WTC11 (cell line): ENCODE measurements at regions not wholly inside any gene's neighbourhood (a gene's known extent, or its start where the extent isn't known, plus 50 kb on each side); places are given as distances from the start of the nearest gene placed in this dataset.

Experiments
- ATAC-seq: fragments of 200-7000 bp; cut with Tn5 transposase; 2 replicates; pipeline ENCODE4 v1.10.0; 2021; ENCODE audit warnings: mild to moderate bottlenecking, moderate library complexity
- CTCF ChIA-PET: fragments of 300-600 bp; sonication (Branson Sonifier 250); formaldehyde crosslinking; loops from one replicate; lab custom pipeline; 2021; ENCODE audit warnings: antibody characterized with exemption; lab: Charles Lee
- POLR2A ChIA-PET: fragments of 350-600 bp; sonication (Branson Sonifier 250); formaldehyde crosslinking; loops from one replicate; lab custom pipeline; 2021; ENCODE audit warnings: antibody characterized with exemption; lab: Charles Lee
- DNase-seq: peaks from one replicate; pipeline ENCODE4 v3.0.0; 2021; ENCODE audit warnings: low spot score
- H3K27ac Mint-ChIP-seq: 2 replicates; pipeline ENCODE4 v1.8.0; 2021; ENCODE audit warnings: mixed read lengths
- H3K27me3 Mint-ChIP-seq: 2 replicates; pipeline ENCODE4 v1.8.0; 2021; ENCODE audit warnings: low read depth, mild to moderate bottlenecking, moderate library complexity, mixed read lengths
- H3K36me3 Mint-ChIP-seq: 2 replicates; pipeline ENCODE4 v1.8.0; 2021; ENCODE audit warnings: mixed read lengths
- H3K4me1 Mint-ChIP-seq: 2 replicates; pipeline ENCODE4 v1.8.0; 2022; ENCODE audit warnings: mixed read lengths
- H3K4me3 Mint-ChIP-seq: 2 replicates; pipeline ENCODE4 v1.8.0; 2021; ENCODE audit warnings: mild to moderate bottlenecking, moderate library complexity, mixed read lengths
- H3K9me3 Mint-ChIP-seq: 2 replicates; pipeline ENCODE4 v1.8.0; 2021; ENCODE audit warnings: mixed read lengths
- CREM ChIP-seq: sonication (generic); formaldehyde crosslinking; IDR thresholded peaks from 2 replicates; pipeline ENCODE4 v1.8.1; 2022; ENCODE audit warnings: mild to moderate bottlenecking, missing genetic modification reagents, moderate library complexity
- GRHL2 ChIP-seq: fragments of 250-450 bp; sonication (Bioruptor Pico); IDR thresholded peaks from 2 replicates; pipeline ENCODE4 v1.8.0; 2022; ENCODE audit warnings: mild to moderate bottlenecking, moderate library complexity; ENCODE audit not compliant: insufficient replicate concordance, severe bottlenecking
- MXD4 ChIP-seq: fragments of 250-450 bp; sonication (Bioruptor Pico); IDR thresholded peaks from 2 replicates; pipeline ENCODE4 v1.8.0; 2021; ENCODE audit warnings: mild to moderate bottlenecking, moderate library complexity, borderline replicate concordance
- NFE2L1 ChIP-seq: sonication (generic); formaldehyde crosslinking; IDR thresholded peaks from 2 replicates; pipeline ENCODE4 v1.8.1; 2023; ENCODE audit warnings: missing genetic modification reagents
- NFYB ChIP-seq: sonication (generic); formaldehyde crosslinking; conservative IDR thresholded peaks from 2 replicates; pipeline ENCODE4 v1.8.0; 2022; ENCODE audit warnings: low read depth, missing genetic modification reagents
- NR1H2 ChIP-seq: sonication (generic); formaldehyde crosslinking; IDR thresholded peaks from 2 replicates; pipeline ENCODE4 v1.9.0; 2021; ENCODE audit warnings: mild to moderate bottlenecking, moderate library complexity, missing genetic modification reagents
- PRRX2 ChIP-seq: fragments of 250-450 bp; sonication (Bioruptor Pico); IDR thresholded peaks from 2 replicates; pipeline ENCODE4 v1.8.0; 2021; ENCODE audit warnings: mild to moderate bottlenecking
- RORB ChIP-seq: fragments of 250-450 bp; sonication (Bioruptor Pico); IDR thresholded peaks from 2 replicates; pipeline ENCODE4 v1.9.0; 2021; ENCODE audit warnings: mild to moderate bottlenecking
- SMAD3 ChIP-seq: sonication (generic); formaldehyde crosslinking; IDR thresholded peaks from 2 replicates; pipeline ENCODE4 v1.8.0; 2022; ENCODE audit warnings: missing genetic modification reagents, mild to moderate bottlenecking, borderline replicate concordance
- SMAD4 ChIP-seq: sonication (generic); formaldehyde crosslinking; IDR thresholded peaks from 2 replicates; pipeline ENCODE4 v1.8.0; 2022; ENCODE audit warnings: mild to moderate bottlenecking, missing genetic modification reagents
- TEAD1 ChIP-seq: sonication (generic); formaldehyde crosslinking; IDR thresholded peaks from 2 replicates; pipeline ENCODE4 v1.8.0; 2022; ENCODE audit warnings: mild to moderate bottlenecking, missing genetic modification reagents
- TP53 ChIP-seq: sonication (generic); formaldehyde crosslinking; IDR thresholded peaks from 2 replicates; pipeline ENCODE4 v1.8.1; 2023; ENCODE audit warnings: mild to moderate bottlenecking, missing genetic modification reagents
- ZBTB21 ChIP-seq: sonication (generic); formaldehyde crosslinking; IDR thresholded peaks from 2 replicates; pipeline ENCODE4 v1.8.1; 2023; ENCODE audit warnings: mild to moderate bottlenecking, missing genetic modification reagents, borderline replicate concordance
- ZNF232 ChIP-seq: sonication (generic); formaldehyde crosslinking; IDR thresholded peaks from 2 replicates; pipeline ENCODE4 v1.8.0; 2022; ENCODE audit warnings: mild to moderate bottlenecking, missing genetic modification reagents
- ZNF317 ChIP-seq: sonication (generic); formaldehyde crosslinking; IDR thresholded peaks from 2 replicates; pipeline ENCODE4 v1.8.1; 2023; ENCODE audit warnings: low read depth, mild to moderate bottlenecking, moderate library complexity, missing genetic modification reagents, borderline replicate concordance
- ZNF396 ChIP-seq: fragments of 250-450 bp; sonication (Bioruptor Pico); IDR thresholded peaks from 2 replicates; pipeline ENCODE4 v1.8.0; 2021; ENCODE audit warnings: mild to moderate bottlenecking, moderate library complexity, borderline replicate concordance
- ZNF416 ChIP-seq: fragments of 250-450 bp; sonication (Bioruptor Pico); IDR thresholded peaks from 2 replicates; pipeline ENCODE4 v1.9.0; 2021; ENCODE audit warnings: mild to moderate bottlenecking, inconsistent platforms
- ZNF423 ChIP-seq: fragments of 250-450 bp; sonication (Bioruptor Pico); IDR thresholded peaks from 2 replicates; pipeline ENCODE4 v2.1.2; 2022; ENCODE audit warnings: mild to moderate bottlenecking, moderate library complexity
- TF ChIP-seq, protein P1 (sequence below): sonication (generic); formaldehyde crosslinking; IDR thresholded peaks from 2 replicates; pipeline ENCODE4 v1.8.1; 2023; ENCODE audit warnings: mild to moderate bottlenecking, missing genetic modification reagents, borderline replicate concordance
- TF ChIP-seq, protein P2 (sequence below): sonication (generic); formaldehyde crosslinking; IDR thresholded peaks from 2 replicates; pipeline ENCODE4 v1.8.0; 2022; ENCODE audit warnings: mild to moderate bottlenecking, missing genetic modification reagents
- TF ChIP-seq, protein P3 (sequence below): sonication (generic); formaldehyde crosslinking; IDR thresholded peaks from 2 replicates; pipeline ENCODE4 v1.8.0; 2022; ENCODE audit warnings: mild to moderate bottlenecking, missing genetic modification reagents

DNA sequence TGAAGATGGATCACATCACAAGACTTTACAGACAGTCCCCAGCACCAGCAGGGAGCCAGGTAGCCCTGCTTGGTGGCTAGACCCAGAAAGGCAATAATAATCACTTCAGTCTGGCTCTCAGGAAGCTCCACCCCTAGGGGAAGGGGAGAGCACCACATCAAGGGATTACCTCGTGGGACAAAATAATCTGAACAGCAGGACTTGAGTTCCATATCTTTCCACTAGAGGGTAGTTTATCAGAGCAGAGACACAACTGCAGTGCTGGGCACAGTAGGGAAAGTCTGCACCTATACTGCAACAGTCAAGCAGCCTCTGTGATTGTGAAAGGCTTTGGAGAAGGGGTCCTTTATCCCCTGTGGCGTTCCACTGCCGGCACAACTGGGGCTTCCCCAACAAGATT, 547.0 kb upstream of the POU3F4 start:
- peak; percentile 93 for ATAC-seq
- Mint-ChIP-seq H3K9me3 (no peaks in the 10 kb centered on the region), H3K4me3 (no peak overlapping the region), H3K27me3 (no peaks in the 10 kb centered on the region), H3K27ac (no peak overlapping the region), H3K36me3 (no peaks in the 10 kb centered on the region), H3K4me1 (peaks cover 4% of the 10 kb centered on the region; the same call in 1 of the 2 replicates)
- ChIA-PET POLR2A (no interaction called here), CTCF (interaction anchor here (0.6 to 2.1 kb wide), 2 partner anchors 743 to 810 kb away, joined by 3 to 6 read pairs; no protein-coding TSS in a partner anchor)
- TF ChIP-seq PRRX2: no peak
- TF ChIP-seq GRHL2: no peak
- no peak for TF ChIP-seq CREM (CRISPR knock-in tag)
- no peak for TF ChIP-seq ZNF423 (CRISPR knock-in tag)
- no peak for TF ChIP-seq SMAD3 (CRISPR knock-in tag)
- no peak for TF ChIP-seq NFE2L1 (CRISPR knock-in tag)
- TF ChIP-seq ZNF396 (CRISPR knock-in tag): no peak
- TF ChIP-seq, protein P1, sequence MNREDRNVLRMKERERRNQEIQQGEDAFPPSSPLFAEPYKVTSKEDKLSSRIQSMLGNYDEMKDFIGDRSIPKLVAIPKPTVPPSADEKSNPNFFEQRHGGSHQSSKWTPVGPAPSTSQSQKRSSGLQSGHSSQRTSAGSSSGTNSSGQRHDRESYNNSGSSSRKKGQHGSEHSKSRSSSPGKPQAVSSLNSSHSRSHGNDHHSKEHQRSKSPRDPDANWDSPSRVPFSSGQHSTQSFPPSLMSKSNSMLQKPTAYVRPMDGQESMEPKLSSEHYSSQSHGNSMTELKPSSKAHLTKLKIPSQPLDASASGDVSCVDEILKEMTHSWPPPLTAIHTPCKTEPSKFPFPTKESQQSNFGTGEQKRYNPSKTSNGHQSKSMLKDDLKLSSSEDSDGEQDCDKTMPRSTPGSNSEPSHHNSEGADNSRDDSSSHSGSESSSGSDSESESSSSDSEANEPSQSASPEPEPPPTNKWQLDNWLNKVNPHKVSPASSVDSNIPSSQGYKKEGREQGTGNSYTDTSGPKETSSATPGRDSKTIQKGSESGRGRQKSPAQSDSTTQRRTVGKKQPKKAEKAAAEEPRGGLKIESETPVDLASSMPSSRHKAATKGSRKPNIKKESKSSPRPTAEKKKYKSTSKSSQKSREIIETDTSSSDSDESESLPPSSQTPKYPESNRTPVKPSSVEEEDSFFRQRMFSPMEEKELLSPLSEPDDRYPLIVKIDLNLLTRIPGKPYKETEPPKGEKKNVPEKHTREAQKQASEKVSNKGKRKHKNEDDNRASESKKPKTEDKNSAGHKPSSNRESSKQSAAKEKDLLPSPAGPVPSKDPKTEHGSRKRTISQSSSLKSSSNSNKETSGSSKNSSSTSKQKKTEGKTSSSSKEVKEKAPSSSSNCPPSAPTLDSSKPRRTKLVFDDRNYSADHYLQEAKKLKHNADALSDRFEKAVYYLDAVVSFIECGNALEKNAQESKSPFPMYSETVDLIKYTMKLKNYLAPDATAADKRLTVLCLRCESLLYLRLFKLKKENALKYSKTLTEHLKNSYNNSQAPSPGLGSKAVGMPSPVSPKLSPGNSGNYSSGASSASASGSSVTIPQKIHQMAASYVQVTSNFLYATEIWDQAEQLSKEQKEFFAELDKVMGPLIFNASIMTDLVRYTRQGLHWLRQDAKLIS (CRISPR knock-in tag): no peak
- DNase-seq: peak; percentile 11

DNA sequence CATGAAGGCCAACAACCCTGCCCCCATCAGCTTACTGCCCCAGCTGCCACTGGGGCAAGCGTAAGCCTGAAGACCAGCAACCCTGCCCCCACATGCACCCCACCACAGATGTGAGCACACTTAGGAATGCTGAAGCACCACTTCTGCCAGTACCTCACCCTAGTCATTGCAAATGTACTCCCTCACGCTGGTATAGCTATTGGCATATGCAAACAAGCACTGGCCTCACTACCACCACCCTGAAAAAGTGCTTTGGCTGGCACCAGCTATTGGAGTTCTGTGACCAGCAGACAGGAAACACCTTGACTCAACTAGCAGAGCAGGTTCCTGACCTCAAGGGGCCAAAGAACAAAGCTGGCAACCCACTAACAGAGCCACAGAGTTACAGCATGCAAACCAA, 534.4 kb upstream of the POU3F4 start:
- no peak overlapping the region for H3K4me3 Mint-ChIP-seq

DNA sequence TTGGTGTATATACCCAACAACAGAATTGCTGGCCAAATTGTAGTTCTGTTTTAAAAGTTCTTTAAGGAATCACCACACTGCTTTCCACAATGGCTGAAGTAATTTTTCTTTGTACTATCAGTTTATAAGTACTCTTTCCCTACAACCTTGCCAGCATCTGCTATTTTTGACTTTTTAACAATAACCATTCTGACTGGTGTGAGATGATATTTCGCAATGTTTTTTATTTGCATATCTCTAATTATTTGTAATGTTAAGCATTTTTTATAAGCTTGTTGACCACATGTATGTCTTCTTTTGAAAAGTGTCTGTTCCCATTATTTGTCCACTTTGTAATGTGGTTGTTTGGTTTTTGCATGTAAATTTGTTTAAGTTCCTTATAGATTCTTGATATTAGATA, 509.9 kb upstream of the POU3F4 start:
- Mint-ChIP-seq H3K4me1 (no peaks in the 10 kb centered on the region), H3K4me3 (no peak overlapping the region), H3K9me3 (peaks cover 6% of the 10 kb centered on the region), H3K36me3 (peaks cover 3% of the 10 kb centered on the region; the same call in 1 of the 2 replicates), H3K27me3 (no peaks in the 10 kb centered on the region)
- CTCF ChIA-PET: no interaction called here
- no peak for ATAC-seq
- POLR2A ChIA-PET: no interaction called here
- TF ChIP-seq, protein P2, sequence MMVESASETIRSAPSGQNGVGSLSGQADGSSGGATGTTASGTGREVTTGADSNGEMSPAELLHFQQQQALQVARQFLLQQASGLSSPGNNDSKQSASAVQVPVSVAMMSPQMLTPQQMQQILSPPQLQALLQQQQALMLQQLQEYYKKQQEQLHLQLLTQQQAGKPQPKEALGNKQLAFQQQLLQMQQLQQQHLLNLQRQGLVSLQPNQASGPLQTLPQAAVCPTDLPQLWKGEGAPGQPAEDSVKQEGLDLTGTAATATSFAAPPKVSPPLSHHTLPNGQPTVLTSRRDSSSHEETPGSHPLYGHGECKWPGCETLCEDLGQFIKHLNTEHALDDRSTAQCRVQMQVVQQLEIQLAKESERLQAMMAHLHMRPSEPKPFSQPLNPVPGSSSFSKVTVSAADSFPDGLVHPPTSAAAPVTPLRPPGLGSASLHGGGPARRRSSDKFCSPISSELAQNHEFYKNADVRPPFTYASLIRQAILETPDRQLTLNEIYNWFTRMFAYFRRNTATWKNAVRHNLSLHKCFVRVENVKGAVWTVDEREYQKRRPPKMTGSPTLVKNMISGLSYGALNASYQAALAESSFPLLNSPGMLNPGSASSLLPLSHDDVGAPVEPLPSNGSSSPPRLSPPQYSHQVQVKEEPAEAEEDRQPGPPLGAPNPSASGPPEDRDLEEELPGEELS (CRISPR knock-in tag): no peak
- TF ChIP-seq MXD4 (CRISPR knock-in tag): no peak
- TF ChIP-seq, protein P3, sequence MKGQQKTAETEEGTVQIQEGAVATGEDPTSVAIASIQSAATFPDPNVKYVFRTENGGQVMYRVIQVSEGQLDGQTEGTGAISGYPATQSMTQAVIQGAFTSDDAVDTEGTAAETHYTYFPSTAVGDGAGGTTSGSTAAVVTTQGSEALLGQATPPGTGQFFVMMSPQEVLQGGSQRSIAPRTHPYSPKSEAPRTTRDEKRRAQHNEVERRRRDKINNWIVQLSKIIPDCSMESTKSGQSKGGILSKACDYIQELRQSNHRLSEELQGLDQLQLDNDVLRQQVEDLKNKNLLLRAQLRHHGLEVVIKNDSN (CRISPR knock-in tag): no peak
- TF ChIP-seq ZBTB21 (CRISPR knock-in tag): no peak
- TF ChIP-seq ZNF317 (CRISPR knock-in tag): no peak
- TF ChIP-seq, all 79 proteins: peak for 0
- DNase-seq: no peak
- H3K27ac Mint-ChIP-seq: no peak overlapping the region

More for the DNA sequence above, 534.4 kb upstream of the POU3F4 start:
- ChIA-PET CTCF (no interaction called here), POLR2A (no interaction called here)
- H3K27me3 Mint-ChIP-seq: peaks cover 3% of the 10 kb centered on the region; the same call in 1 of the 2 replicates
- TF ChIP-seq ZNF232 (CRISPR knock-in tag) (no peak), TEAD1 (CRISPR knock-in tag) (no peak), MXD4 (CRISPR knock-in tag) (no peak), ZNF416 (CRISPR knock-in tag) (no peak), RORB (CRISPR knock-in tag) (no peak), SMAD3 (CRISPR knock-in tag) (no peak), NR1H2 (CRISPR knock-in tag) (no peak), NFYB (CRISPR knock-in tag) (no peak), TP53 (CRISPR knock-in tag) (no peak), CREM (CRISPR knock-in tag) (no peak), SMAD4 (CRISPR knock-in tag) (no peak)
- ATAC-seq (peak; percentile 43), DNase-seq (no peak)
- peaks cover 2% of the 10 kb centered on the region; the same call in 1 of the 2 replicates for H3K36me3 Mint-ChIP-seq
- peaks cover 20% of the 10 kb centered on the region for H3K4me1 Mint-ChIP-seq
- H3K9me3 Mint-ChIP-seq: no peaks in the 10 kb centered on the region
- H3K27ac Mint-ChIP-seq: no peak overlapping the region
